Keratinocyte (primary cell): ENCODE measurements at regions not wholly inside any gene's neighbourhood (a gene's known extent, or its start where the extent isn't known, plus 50 kb on each side); places are given as distances from the start of the nearest gene placed in this dataset.

Source experiments
- DNase-seq: peaks from one replicate; pipeline ENCODE4 v3.0.0-alpha.2; 2011; ENCODE audit warnings: low read depth, missing footprints, low spot score
- FAIRE-seq: peaks from 2 replicates; lab custom pipeline; 2011; peaks lifted over from hg19 to GRCh38; lab: Jason Lieb, UNC
- H2AFZ ChIP-seq: 2 replicates; pipeline ENCODE4 v1.6.0; 2012; ENCODE audit warnings: low read length, control low read depth, inconsistent platforms; ENCODE audit not compliant: control insufficient read depth
- H3K27ac ChIP-seq: 2 replicates; pipeline ENCODE4 v1.5.1; 2011; ENCODE audit warnings: low read length; ENCODE audit not compliant: control insufficient read depth, insufficient read depth
- H3K27me3 ChIP-seq: 3 replicates; pipeline ENCODE4 v1.6.0; 2011; ENCODE audit warnings: low read length; ENCODE audit not compliant: control insufficient read depth, insufficient read depth; ENCODE audit errors: extremely low read depth
- H3K36me3 ChIP-seq, 2 experiments: 2 replicates in 1 of 2; 3 replicates in 1 of 2; pipeline ENCODE4 v1.5.1; 2011; ENCODE audit warnings: low read length in 2 of 2, mild to moderate bottlenecking in 1 of 2; ENCODE audit not compliant: control insufficient read depth in 2 of 2, insufficient read depth in 2 of 2; ENCODE audit errors: extremely low read depth in 1 of 2
- H3K4me1 ChIP-seq: 3 replicates; pipeline ENCODE4 v1.5.1; 2011; ENCODE audit warnings: low read length; ENCODE audit not compliant: control insufficient read depth, insufficient read depth; ENCODE audit errors: extremely low read depth
- H3K4me2 ChIP-seq: 3 replicates; pipeline ENCODE4 v1.6.0; 2011; ENCODE audit warnings: low read depth, low read length; ENCODE audit not compliant: control insufficient read depth, insufficient read depth; ENCODE audit errors: extremely low read depth
- H3K4me3 ChIP-seq, 3 experiments: fragments of 200-600 bp in 1 of 3; sonication (generic) in 1 of 3; 2 replicates in 2 of 3; 3 replicates in 1 of 3; pipeline ENCODE4 v1.5.1; 2011 to 2016; ENCODE audit warnings: low read length in 3 of 3, mild to moderate bottlenecking in 3 of 3, control low read depth in 2 of 3, inconsistent platforms in 1 of 3, low read depth in 1 of 3, mixed read lengths in 1 of 3, mixed run types in 1 of 3, moderate library complexity in 1 of 3; ENCODE audit not compliant: control insufficient read depth in 2 of 3, insufficient read depth in 2 of 3; ENCODE audit errors: extremely low read depth in 1 of 3
- H3K79me2 ChIP-seq: 2 replicates; pipeline ENCODE4 v1.6.0; 2012; ENCODE audit warnings: low read length; ENCODE audit not compliant: control insufficient read depth, insufficient read depth
- H3K9ac ChIP-seq: 3 replicates; pipeline ENCODE4 v1.6.0; 2011; ENCODE audit warnings: low read length; ENCODE audit not compliant: control insufficient read depth, insufficient read depth; ENCODE audit errors: extremely low read depth
- H3K9me1 ChIP-seq: 3 replicates; pipeline ENCODE4 v1.6.0; 2011; ENCODE audit warnings: low read length; ENCODE audit not compliant: control insufficient read depth, insufficient read depth; ENCODE audit errors: extremely low read depth
- H3K9me3 ChIP-seq: 2 replicates; pipeline ENCODE4 v1.5.1; 2012; ENCODE audit warnings: low read depth, low read length; ENCODE audit not compliant: control insufficient read depth
- H4K20me1 ChIP-seq: 3 replicates; pipeline ENCODE4 v1.6.0; 2011; ENCODE audit warnings: low read length; ENCODE audit not compliant: control insufficient read depth, insufficient read depth; ENCODE audit errors: extremely low read depth
- EZH2 ChIP-seq: IDR thresholded peaks from one replicate; pipeline ENCODE4 v1.6.1; 2012; ENCODE audit warnings: inconsistent platforms, mild to moderate bottlenecking, low read length, moderate library complexity
- dilution Hi-C: fragments of 300-500 bp; cut with MboI; formaldehyde crosslinking; loops from one replicate; pipeline ENCODE4 v1.7.0; 2020; ENCODE audit warnings: low sequenced_read_pairs; ENCODE audit not compliant: extremely low pct_ligation_motif_present
- TF ChIP-seq, protein P1 (sequence below), 3 experiments: IDR thresholded peaks in 1 of 3; conservative IDR thresholded peaks in 1 of 3; optimal IDR thresholded peaks in 1 of 3; 2 replicates in 2 of 3; 3 replicates in 1 of 3; pipeline versions ENCODE3 to v1.5.1; 2011; ENCODE audit warnings: low read length in 3 of 3, mild to moderate bottlenecking in 3 of 3, moderate library complexity in 2 of 3, control low read depth in 1 of 3, inconsistent platforms in 1 of 3; ENCODE audit not compliant: insufficient read depth in 2 of 3; ENCODE audit errors: extremely low read depth in 1 of 3

DNA sequence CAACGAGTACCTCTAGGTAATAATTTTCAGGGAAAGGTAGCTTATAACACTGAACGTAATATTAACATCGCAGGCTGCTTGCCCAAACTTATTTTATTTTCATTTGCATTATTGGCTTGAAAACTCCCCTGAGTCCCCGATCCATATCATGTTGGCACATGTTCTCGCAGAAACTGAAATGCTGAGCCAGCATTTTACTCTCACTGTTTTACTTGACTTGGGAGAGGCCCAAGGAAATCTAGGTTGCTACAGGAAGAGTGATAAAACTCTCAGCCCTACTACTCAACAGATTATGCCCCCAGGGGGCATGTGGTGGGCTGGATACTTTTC is 183.5 kb upstream of the HABP2 start:
- no peaks in the 10 kb centered on the region for H4K20me1 ChIP-seq
- no peak overlapping the region for H3K27ac ChIP-seq
- dilution Hi-C loops = no loop called here
- H3K9ac ChIP-seq = no peak overlapping the region
- no peaks in the 10 kb centered on the region for H3K9me1 ChIP-seq
- H2AFZ ChIP-seq = no peak overlapping the region
- DNase-seq = no peak
- no peak for TF ChIP-seq EZH2
- TF ChIP-seq, protein P1, sequence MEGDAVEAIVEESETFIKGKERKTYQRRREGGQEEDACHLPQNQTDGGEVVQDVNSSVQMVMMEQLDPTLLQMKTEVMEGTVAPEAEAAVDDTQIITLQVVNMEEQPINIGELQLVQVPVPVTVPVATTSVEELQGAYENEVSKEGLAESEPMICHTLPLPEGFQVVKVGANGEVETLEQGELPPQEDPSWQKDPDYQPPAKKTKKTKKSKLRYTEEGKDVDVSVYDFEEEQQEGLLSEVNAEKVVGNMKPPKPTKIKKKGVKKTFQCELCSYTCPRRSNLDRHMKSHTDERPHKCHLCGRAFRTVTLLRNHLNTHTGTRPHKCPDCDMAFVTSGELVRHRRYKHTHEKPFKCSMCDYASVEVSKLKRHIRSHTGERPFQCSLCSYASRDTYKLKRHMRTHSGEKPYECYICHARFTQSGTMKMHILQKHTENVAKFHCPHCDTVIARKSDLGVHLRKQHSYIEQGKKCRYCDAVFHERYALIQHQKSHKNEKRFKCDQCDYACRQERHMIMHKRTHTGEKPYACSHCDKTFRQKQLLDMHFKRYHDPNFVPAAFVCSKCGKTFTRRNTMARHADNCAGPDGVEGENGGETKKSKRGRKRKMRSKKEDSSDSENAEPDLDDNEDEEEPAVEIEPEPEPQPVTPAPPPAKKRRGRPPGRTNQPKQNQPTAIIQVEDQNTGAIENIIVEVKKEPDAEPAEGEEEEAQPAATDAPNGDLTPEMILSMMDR (optimal IDR thresholded peaks at IDR 0.05 in 1 of 3, IDR thresholded peaks at IDR 0.05 in 1 of 3, conservative IDR thresholded peaks at IDR 0.05 in 1 of 3; ENCODE audit: extremely low read depth in 1 of 3, insufficient read depth in 2 of 3, low read length in 3 of 3) = no peak
- no peaks in the 10 kb centered on the region for H3K27me3 ChIP-seq
- H3K36me3 ChIP-seq = no peaks in the 10 kb centered on the region
- no peaks in the 10 kb centered on the region for H3K79me2 ChIP-seq
- H3K4me2 ChIP-seq = no peak overlapping the region
- H3K4me1 ChIP-seq = no peaks in the 10 kb centered on the region
- no peak for FAIRE-seq
- H3K4me3 ChIP-seq = no peak overlapping the region
- no peaks in the 10 kb centered on the region for H3K9me3 ChIP-seq

DNA sequence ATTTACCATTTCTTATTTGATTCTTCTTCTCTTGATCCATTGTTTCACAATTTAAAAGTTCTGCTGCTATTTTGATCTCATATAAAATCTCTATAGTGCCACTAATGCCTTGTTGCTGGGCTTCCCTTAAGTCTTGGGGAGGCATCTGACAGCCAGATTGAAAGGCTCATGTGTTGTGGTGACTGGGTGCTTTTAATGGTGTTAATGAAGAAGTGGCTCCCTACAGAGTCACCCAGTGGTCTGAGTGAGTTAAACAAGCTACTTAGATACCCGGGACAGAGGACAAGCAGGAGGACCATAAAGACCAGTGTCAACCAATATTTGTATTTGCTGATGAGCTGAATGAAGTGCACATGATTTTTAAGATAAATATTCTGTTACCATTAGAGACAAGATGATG is 176.4 kb upstream of the HABP2 start:
- H3K9me1 ChIP-seq = no peaks in the 10 kb centered on the region
- TF ChIP-seq EZH2 = no peak
- TF ChIP-seq, protein P1 (optimal IDR thresholded peaks at IDR 0.05 in 1 of 3, IDR thresholded peaks at IDR 0.05 in 1 of 3, conservative IDR thresholded peaks at IDR 0.05 in 1 of 3; ENCODE audit: extremely low read depth in 1 of 3, insufficient read depth in 2 of 3, low read length in 3 of 3) = no peak
- no peaks in the 10 kb centered on the region for H3K9me3 ChIP-seq
- no peak overlapping the region for H2AFZ ChIP-seq
- H3K9ac ChIP-seq = no peak overlapping the region
- no peak overlapping the region for H3K4me2 ChIP-seq
- no peaks in the 10 kb centered on the region for H3K27me3 ChIP-seq
- H3K4me1 ChIP-seq = no peaks in the 10 kb centered on the region
- DNase-seq = no peak
- dilution Hi-C loops = no loop called here
- H3K79me2 ChIP-seq = no peaks in the 10 kb centered on the region
- H4K20me1 ChIP-seq = no peaks in the 10 kb centered on the region
- H3K27ac ChIP-seq = no peak overlapping the region
- no peak for FAIRE-seq
- H3K4me3 ChIP-seq = no peak overlapping the region
- no peaks in the 10 kb centered on the region for H3K36me3 ChIP-seq
